Upper lobe of left lung (tissue), 4 donors: ENCODE measurements at regions not wholly inside any gene's neighbourhood (a gene's known extent, or its start where the extent isn't known, plus 50 kb on each side); places are given as distances from the start of the nearest gene placed in this dataset.

Source experiments
- EP300 ChIP-seq, 4 donors: sonication (generic); formaldehyde crosslinking; IDR thresholded peaks; one replicate each; pipeline ENCODE4 v1.5.1; 2017; ENCODE audit warnings: antibody characterized with exemption in 4 of 4, control low read depth in 2 of 4
- POLR2A ChIP-seq, 4 donors: fragments of 450-650 bp; IDR thresholded peaks; one replicate each; pipeline ENCODE4 v1.5.1; 2016 to 2017; ENCODE audit warnings: antibody characterized with exemption in 4 of 4, mild to moderate bottlenecking in 2 of 4
- TF ChIP-seq, protein P1 (sequence below), 6 experiments: fragments of 450-650 bp in 4 of 6; fragments of 200-600 bp in 2 of 6; sonication (generic) in 2 of 6; IDR thresholded peaks; one replicate each; pipeline ENCODE4 v1.5.1; 2016 to 2019; ENCODE audit warnings: antibody characterized with exemption in 6 of 6

DNA sequence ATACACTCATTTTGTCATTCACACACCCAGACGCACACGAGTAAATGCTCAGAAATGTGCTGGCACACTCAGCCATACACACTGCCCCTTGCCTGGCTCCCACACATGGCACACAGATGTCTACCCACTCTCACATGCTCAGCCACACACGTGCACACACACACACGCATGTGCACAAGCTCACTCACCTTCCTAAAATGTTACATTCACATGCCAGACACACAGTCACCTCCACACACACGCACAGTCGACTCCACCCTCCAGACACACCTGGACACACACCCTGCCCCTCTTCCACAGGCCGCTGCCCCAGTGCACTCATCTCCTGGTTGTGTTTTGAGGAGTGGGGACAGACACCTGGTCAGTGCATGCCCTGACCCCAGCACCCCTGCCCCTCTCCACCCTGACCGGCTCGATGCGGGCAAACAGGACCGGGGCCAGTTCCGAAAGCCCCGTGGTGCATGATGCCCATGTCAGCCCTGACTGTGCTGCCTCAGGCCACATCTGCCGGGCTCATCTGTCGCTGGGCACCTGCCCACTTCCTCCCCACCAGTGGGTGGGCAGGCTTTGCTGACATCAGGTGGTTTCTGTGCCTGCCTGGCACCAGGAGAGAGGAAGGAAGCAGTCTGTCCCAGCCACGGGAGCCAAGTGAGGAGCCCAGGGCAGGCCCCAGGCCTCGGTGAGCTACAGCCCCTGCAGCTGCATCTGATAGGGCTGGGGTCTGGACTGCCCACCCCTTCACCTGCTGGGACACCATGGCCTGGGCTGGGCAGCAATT lies 84.9 kb upstream of the ZNF716 start:
- TF ChIP-seq, protein P1, sequence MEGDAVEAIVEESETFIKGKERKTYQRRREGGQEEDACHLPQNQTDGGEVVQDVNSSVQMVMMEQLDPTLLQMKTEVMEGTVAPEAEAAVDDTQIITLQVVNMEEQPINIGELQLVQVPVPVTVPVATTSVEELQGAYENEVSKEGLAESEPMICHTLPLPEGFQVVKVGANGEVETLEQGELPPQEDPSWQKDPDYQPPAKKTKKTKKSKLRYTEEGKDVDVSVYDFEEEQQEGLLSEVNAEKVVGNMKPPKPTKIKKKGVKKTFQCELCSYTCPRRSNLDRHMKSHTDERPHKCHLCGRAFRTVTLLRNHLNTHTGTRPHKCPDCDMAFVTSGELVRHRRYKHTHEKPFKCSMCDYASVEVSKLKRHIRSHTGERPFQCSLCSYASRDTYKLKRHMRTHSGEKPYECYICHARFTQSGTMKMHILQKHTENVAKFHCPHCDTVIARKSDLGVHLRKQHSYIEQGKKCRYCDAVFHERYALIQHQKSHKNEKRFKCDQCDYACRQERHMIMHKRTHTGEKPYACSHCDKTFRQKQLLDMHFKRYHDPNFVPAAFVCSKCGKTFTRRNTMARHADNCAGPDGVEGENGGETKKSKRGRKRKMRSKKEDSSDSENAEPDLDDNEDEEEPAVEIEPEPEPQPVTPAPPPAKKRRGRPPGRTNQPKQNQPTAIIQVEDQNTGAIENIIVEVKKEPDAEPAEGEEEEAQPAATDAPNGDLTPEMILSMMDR (IDR thresholded peaks at IDR 0.05) = no peak
- TF ChIP-seq POLR2A (IDR thresholded peaks at IDR 0.05) (no peak), EP300 (IDR thresholded peaks at IDR 0.05) (no peak)
